Mesenchymal stem cell (in vitro differentiated cells and primary cell): ENCODE measurements at regions not wholly inside any gene's neighbourhood (a gene's known extent, or its start where the extent isn't known, plus 50 kb on each side); places are given as distances from the start of the nearest gene placed in this dataset.

Source experiments
- DNase-seq: peaks from one replicate; pipeline ENCODE4 v3.0.0-alpha.2; 2013
- H2AFZ ChIP-seq: one replicate; pipeline ENCODE4 v1.6.1; 2013; ENCODE audit warnings: low read depth, mild to moderate bottlenecking, control low read depth, inconsistent platforms, low read length, moderate library complexity
- H2AK5ac ChIP-seq: 2 replicates; pipeline ENCODE4 v1.6.1; 2013; ENCODE audit warnings: low read length, moderate library complexity, mild to moderate bottlenecking, inconsistent platforms; ENCODE audit not compliant: severe bottlenecking
- H2BK120ac ChIP-seq: one replicate; pipeline ENCODE4 v1.6.1; 2013; ENCODE audit warnings: low read depth, mild to moderate bottlenecking, inconsistent platforms, low read length, moderate library complexity
- H2BK12ac ChIP-seq, 2 experiments: one replicate each; pipeline ENCODE4 v1.6.1; 2013; ENCODE audit warnings: inconsistent platforms in 2 of 2, low read length in 2 of 2, mild to moderate bottlenecking in 2 of 2, moderate library complexity in 2 of 2, control low read depth in 1 of 2
- H2BK15ac ChIP-seq: one replicate; pipeline ENCODE4 v1.6.1; 2013; ENCODE audit warnings: mild to moderate bottlenecking, low read depth, inconsistent platforms; ENCODE audit not compliant: poor library complexity, severe bottlenecking
- H2BK5ac ChIP-seq: 2 replicates; pipeline ENCODE4 v1.6.1; 2013; ENCODE audit warnings: low read depth, mild to moderate bottlenecking, low read length, control low read depth, inconsistent platforms; ENCODE audit not compliant: poor library complexity, severe bottlenecking
- H3K14ac ChIP-seq, 2 experiments: one replicate each; pipeline ENCODE4 v1.6.1; 2013; ENCODE audit warnings: inconsistent platforms in 2 of 2, low read length in 2 of 2, control low read depth in 1 of 2, mild to moderate bottlenecking in 1 of 2, moderate library complexity in 1 of 2
- H3K18ac ChIP-seq, 2 experiments: one replicate each; pipeline ENCODE4 v1.6.1; 2013; ENCODE audit warnings: inconsistent platforms in 2 of 2, low read length in 2 of 2, control low read depth in 1 of 2, low read depth in 1 of 2, mild to moderate bottlenecking in 1 of 2
- H3K23ac ChIP-seq, 2 experiments: one replicate each; pipeline ENCODE4 v1.6.1; 2013; ENCODE audit warnings: inconsistent platforms in 2 of 2, low read length in 2 of 2, mild to moderate bottlenecking in 2 of 2, moderate library complexity in 2 of 2, control low read depth in 1 of 2
- H3K27ac ChIP-seq: 2 replicates; pipeline ENCODE4 v1.5.1; 2013; ENCODE audit warnings: mild to moderate bottlenecking, moderate library complexity, low read length, control low read depth, inconsistent platforms; ENCODE audit not compliant: poor library complexity, severe bottlenecking
- H3K27me3 ChIP-seq, 2 experiments: 2 replicates each; pipeline versions ENCODE4 v1.6.1 to v1.7.0; 2013; ENCODE audit warnings: low read length in 2 of 2, mild to moderate bottlenecking in 2 of 2, moderate library complexity in 2 of 2, control low read depth in 1 of 2, inconsistent platforms in 1 of 2; ENCODE audit not compliant: control insufficient read depth in 1 of 2, insufficient read depth in 1 of 2
- H3K36me3 ChIP-seq, 2 experiments: 2 replicates each; pipeline versions ENCODE4 v1.6.1 to v1.7.0; 2013; ENCODE audit warnings: low read length in 2 of 2, control low read depth in 1 of 2, inconsistent platforms in 1 of 2, low read depth in 1 of 2, mild to moderate bottlenecking in 1 of 2; ENCODE audit not compliant: insufficient read depth in 2 of 2, control insufficient read depth in 1 of 2
- H3K4ac ChIP-seq, 2 experiments: one replicate each; pipeline ENCODE4 v1.6.1; 2013; ENCODE audit warnings: inconsistent platforms in 2 of 2, low read length in 2 of 2, mild to moderate bottlenecking in 2 of 2, moderate library complexity in 2 of 2, control low read depth in 1 of 2, low read depth in 1 of 2
- H3K4me1 ChIP-seq: 2 replicates; pipeline ENCODE4 v1.6.1; 2013; ENCODE audit warnings: low read depth, low read length, control low read depth; ENCODE audit not compliant: control insufficient read depth, insufficient read depth
- H3K4me2 ChIP-seq: 2 replicates; pipeline ENCODE4 v1.6.1; 2013; ENCODE audit warnings: low read length, mild to moderate bottlenecking, inconsistent platforms; ENCODE audit not compliant: poor library complexity, severe bottlenecking
- H3K4me3 ChIP-seq, 2 experiments: 2 replicates each; pipeline versions ENCODE4 v1.5.1 to v1.7.0; 2013; ENCODE audit warnings: low read length in 2 of 2, mild to moderate bottlenecking in 2 of 2, control low read depth in 1 of 2, low read depth in 1 of 2; ENCODE audit not compliant: insufficient read depth in 1 of 2
- H3K79me1 ChIP-seq: replicated peaks from 2 replicates; pipeline ENCODE4 v1.6.1; 2013; ENCODE audit warnings: mild to moderate bottlenecking, control low read depth, low read length, inconsistent platforms; ENCODE audit not compliant: poor library complexity, severe bottlenecking
- H3K9ac ChIP-seq: 2 replicates; pipeline ENCODE4 v1.7.0; 2013; ENCODE audit warnings: mild to moderate bottlenecking, low read length, moderate library complexity
- H3K9me3 ChIP-seq: 2 replicates; pipeline ENCODE4 v1.7.0; 2013; ENCODE audit warnings: mild to moderate bottlenecking, low read length; ENCODE audit not compliant: control insufficient read depth
- H4K8ac ChIP-seq: one replicate; pipeline ENCODE4 v1.6.1; 2013; ENCODE audit warnings: inconsistent platforms, mild to moderate bottlenecking, low read length, moderate library complexity
- H4K91ac ChIP-seq: one replicate; pipeline ENCODE4 v1.6.1; 2013; ENCODE audit warnings: mild to moderate bottlenecking, low read length, inconsistent platforms
- WGBS: methylation state at CpG from one replicate; pipeline ENCODE4 v1.1.7; 2013; ENCODE audit warnings: mixed read lengths; 5-methylcytosine and 5-hydroxymethylcytosine counted together

DNA sequence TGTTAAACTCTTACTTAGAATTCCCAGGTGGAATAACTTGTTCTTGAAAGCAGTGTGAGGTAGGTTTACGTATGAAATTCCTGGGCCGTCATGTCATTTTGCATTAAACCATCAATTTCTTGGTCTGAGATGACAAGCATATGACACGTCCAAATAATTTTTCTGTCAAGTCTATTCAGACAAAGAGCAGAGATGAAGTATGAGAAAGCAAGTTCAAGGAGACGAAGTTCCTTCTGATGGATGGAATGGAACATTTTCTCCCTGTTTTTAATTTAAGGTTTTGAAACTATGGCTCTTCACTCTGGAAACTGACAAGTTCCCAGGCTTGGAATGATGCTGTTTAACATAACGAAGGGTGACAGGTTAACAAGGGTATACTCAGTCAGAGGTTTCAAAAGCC lies 252.8 kb upstream of the SFRP2 start:
- Histone ChIP-seq H2AFZ (no peak overlapping the region), H3K4ac (no peak overlapping the region), H2BK120ac (no peak overlapping the region), H3K27me3 (no peaks in the 10 kb centered on the region), H3K4me2 (no peak overlapping the region), H3K4me1 (no peaks in the 10 kb centered on the region), H2BK15ac (no peak overlapping the region), H3K14ac (no peak overlapping the region), H3K23ac (no peak overlapping the region), H2BK12ac (no peak overlapping the region), H2AK5ac (no peak overlapping the region), H3K4me3 (no peak overlapping the region), H3K27ac (no peak overlapping the region), H4K91ac (no peak overlapping the region), H2BK5ac (no peak overlapping the region), H3K79me1 (no peaks in the 10 kb centered on the region), H3K9ac (no peak overlapping the region), H3K18ac (no peak overlapping the region), H3K36me3 (no peaks in the 10 kb centered on the region), H3K9me3 (no peaks in the 10 kb centered on the region), H4K8ac (no peak overlapping the region)
- 88% methylated on average over 5 of the region's 5 CpGs for WGBS
- no peak for DNase-seq

DNA sequence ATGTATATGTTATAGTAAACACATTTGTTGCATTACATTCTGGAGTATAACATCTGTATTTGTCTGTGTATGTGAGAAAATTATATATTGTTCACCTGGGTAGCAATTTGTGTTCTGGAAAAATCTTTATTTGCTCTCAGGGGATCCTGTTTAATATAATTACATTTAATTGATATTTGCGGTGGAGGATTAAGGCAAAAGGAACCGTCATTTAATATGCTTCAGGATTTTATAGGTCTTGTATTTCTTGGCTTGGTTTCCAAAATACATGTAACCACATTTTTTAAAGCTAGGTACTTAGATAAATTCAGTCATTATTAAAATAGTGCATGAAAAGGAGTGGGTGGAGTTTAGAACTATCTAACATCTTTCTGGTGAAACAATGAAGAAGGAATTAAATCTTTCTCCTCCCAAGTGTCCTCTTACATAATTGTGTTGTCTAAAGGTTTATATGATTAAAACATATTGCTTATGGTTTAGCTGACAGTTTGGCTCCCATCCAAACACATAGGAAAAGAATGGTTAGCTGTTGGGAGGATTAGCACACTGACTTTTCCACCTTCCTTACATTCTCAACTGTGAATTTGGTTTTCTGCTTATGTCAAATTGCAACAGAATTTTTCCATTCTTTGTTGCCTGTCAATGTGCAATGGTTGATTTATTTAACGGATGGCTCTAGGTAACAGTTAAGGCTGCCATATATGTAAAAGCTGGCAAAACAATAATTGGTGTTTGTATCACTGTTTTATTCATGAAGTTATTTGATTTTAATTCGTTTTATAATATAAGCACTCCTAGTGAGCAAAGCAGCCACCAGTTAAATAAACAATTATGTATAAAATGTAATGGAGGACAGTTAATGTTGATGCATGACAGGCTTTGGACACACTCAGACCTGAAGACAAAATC lies 250.8 kb upstream of the SFRP2 start:
- DNase-seq, result no peak
- Histone ChIP-seq H4K8ac (no peak overlapping the region), H2AFZ (no peak overlapping the region), H2BK120ac (no peak overlapping the region), H2AK5ac (no peak overlapping the region), H3K36me3 (no peaks in the 10 kb centered on the region), H3K4ac (no peak overlapping the region), H3K9me3 (no peaks in the 10 kb centered on the region), H3K18ac (no peak overlapping the region), H3K23ac (no peak overlapping the region), H2BK12ac (no peak overlapping the region), H3K79me1 (no peaks in the 10 kb centered on the region), H3K27ac (no peak overlapping the region), H3K14ac (no peak overlapping the region), H2BK15ac (no peak overlapping the region), H3K4me1 (no peaks in the 10 kb centered on the region), H3K9ac (no peak overlapping the region), H4K91ac (no peak overlapping the region), H2BK5ac (no peak overlapping the region), H3K27me3 (no peaks in the 10 kb centered on the region), H3K4me3 (no peak overlapping the region), H3K4me2 (no peak overlapping the region)
- 100% methylated on average over 1 of the region's 4 CpGs for WGBS

DNA sequence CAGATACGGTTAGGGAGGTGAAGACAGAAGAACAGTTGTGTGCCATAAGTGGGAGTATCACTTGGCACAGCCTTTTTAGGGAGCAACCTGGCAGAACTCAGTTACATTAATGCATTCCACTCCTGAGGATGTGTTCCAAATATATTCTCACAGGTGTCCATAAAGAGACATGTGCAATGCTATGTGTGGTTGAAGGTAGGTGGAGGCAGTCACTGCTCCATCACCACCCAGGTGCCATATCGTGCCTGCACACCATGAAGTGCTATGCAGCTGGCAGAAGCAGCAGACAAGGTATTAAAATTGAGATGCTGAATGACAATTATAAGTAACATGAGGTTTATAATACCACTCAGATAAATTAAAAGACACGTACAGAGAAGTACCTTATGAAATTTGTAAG lies 248.0 kb upstream of the SFRP2 start:
- no peak overlapping the region for H3K23ac ChIP-seq
- no peak overlapping the region for H2BK15ac ChIP-seq
- no peaks in the 10 kb centered on the region for H3K36me3 ChIP-seq
- no peak overlapping the region for H4K8ac ChIP-seq
- no peak overlapping the region for H3K9ac ChIP-seq
- WGBS, result 97% methylated on average over 2 of the region's 3 CpGs
- H2AK5ac ChIP-seq, result no peak overlapping the region
- no peaks in the 10 kb centered on the region for H3K9me3 ChIP-seq
- no peak overlapping the region for H3K18ac ChIP-seq
- H4K91ac ChIP-seq, result no peak overlapping the region
- no peak overlapping the region for H2BK12ac ChIP-seq
- no peak overlapping the region for H3K4me2 ChIP-seq
- no peak overlapping the region for H3K4me3 ChIP-seq
- no peaks in the 10 kb centered on the region for H3K27me3 ChIP-seq
- H2BK5ac ChIP-seq, result no peak overlapping the region
- H3K4me1 ChIP-seq, result no peaks in the 10 kb centered on the region
- H2BK120ac ChIP-seq, result no peak overlapping the region
- no peak overlapping the region for H3K4ac ChIP-seq
- DNase-seq, result no peak
- H3K27ac ChIP-seq, result no peak overlapping the region
- H3K14ac ChIP-seq, result no peak overlapping the region
- no peaks in the 10 kb centered on the region for H3K79me1 ChIP-seq
- H2AFZ ChIP-seq, result no peak overlapping the region

DNA sequence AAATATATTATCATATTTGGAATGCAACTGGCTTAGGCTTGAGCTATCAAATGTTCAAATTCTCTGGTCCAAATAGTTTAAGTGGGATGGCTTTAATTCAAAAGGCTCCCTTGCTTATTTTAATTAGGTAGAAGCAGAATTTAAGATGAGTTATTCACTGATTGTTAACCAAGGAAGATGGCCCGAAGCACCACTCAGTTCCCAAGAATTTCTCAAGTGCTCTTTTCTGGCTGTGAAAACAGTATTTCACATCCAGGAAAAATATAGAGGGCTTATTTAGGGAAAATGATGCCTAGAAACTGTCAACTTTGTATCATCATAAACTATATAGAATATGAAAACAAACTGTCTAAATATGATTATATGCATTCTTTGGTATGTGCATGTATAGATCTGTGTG lies 246.5 kb upstream of the SFRP2 start:
- H3K4ac ChIP-seq, result no peak overlapping the region
- H4K91ac ChIP-seq, result no peak overlapping the region
- no peak overlapping the region for H3K4me3 ChIP-seq
- H3K18ac ChIP-seq, result no peak overlapping the region
- H3K9ac ChIP-seq, result no peak overlapping the region
- H3K27ac ChIP-seq, result no peak overlapping the region
- no peaks in the 10 kb centered on the region for H3K36me3 ChIP-seq
- no peak for DNase-seq
- no peak overlapping the region for H2BK15ac ChIP-seq
- H2BK5ac ChIP-seq, result no peak overlapping the region
- no peak overlapping the region for H2AFZ ChIP-seq
- H3K4me2 ChIP-seq, result no peak overlapping the region
- no peaks in the 10 kb centered on the region for H3K27me3 ChIP-seq
- no peaks in the 10 kb centered on the region for H3K9me3 ChIP-seq
- no peak overlapping the region for H3K23ac ChIP-seq
- no peaks in the 10 kb centered on the region for H3K4me1 ChIP-seq
- no peak overlapping the region for H3K14ac ChIP-seq
- WGBS, result 100% methylated on average over 1 of the region's 1 CpG
- H2BK12ac ChIP-seq, result no peak overlapping the region
- H2AK5ac ChIP-seq, result no peak overlapping the region
- no peak overlapping the region for H2BK120ac ChIP-seq
- H3K79me1 ChIP-seq, result no peaks in the 10 kb centered on the region
- H4K8ac ChIP-seq, result no peak overlapping the region
